Testis (tissue), 2 donors: ENCODE measurements at regions not wholly inside any gene's neighbourhood (a gene's known extent, or its start where the extent isn't known, plus 50 kb on each side); places are given as distances from the start of the nearest gene placed in this dataset.

Experiments used
- CTCF ChIP-seq, 3 experiments: fragments of 450-650 bp in 2 of 3; fragments of 200-600 bp in 1 of 3; sonication (generic) in 1 of 3; IDR thresholded peaks; one replicate each; pipeline ENCODE4 v1.5.1; 2016 to 2019; ENCODE audit warnings: antibody characterized with exemption in 3 of 3, mild to moderate bottlenecking in 2 of 3, moderate library complexity in 1 of 3
- POLR2A ChIP-seq: fragments of 450-650 bp; IDR thresholded peaks from one replicate; pipeline ENCODE4 v1.6.1; 2017; ENCODE audit warnings: antibody characterized with exemption, mild to moderate bottlenecking, moderate library complexity

- TF ChIP-seq CTCF (IDR thresholded peaks at IDR 0.05) (no peak), POLR2A (no peak)
These were observed 109.6 kb downstream of the FAM174B start for GRCh38 chr15:92545996-92546395.
